ENCODE measurements at regions not wholly inside any gene's neighbourhood (a gene's known extent, or its start where the extent isn't known, plus 50 kb on each side); places are given as distances from the start of the nearest gene placed in this dataset.

DNA sequence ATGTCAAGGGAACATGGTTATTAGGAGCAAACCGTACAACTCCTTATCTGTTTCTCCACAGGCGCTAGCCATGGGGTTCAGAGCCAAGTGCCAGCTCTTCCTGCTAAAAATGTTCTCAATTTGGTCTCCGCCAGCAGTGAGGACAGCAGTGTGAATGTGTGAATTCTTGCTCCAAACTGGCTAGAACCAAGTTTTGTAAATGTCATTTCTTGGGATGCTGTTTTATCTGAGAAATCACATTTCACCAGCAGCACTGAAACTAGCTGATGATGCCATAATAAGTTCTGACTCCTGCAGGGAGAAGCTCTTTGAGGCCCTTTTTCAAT is 140.6 kb upstream of the LGALSL start:
- TF ChIP-seq TAF1 (IDR thresholded peaks at IDR 0.05; ENCODE audit: low read depth, low read length): no peak
- TF ChIP-seq POLR2A (IDR thresholded peaks at IDR 0.05; ENCODE audit: low read depth, low read length): no peak
- no peak for TF ChIP-seq POLR2AphosphoS5 (IDR thresholded peaks at IDR 0.05; ENCODE audit: low read depth, low read length)
